ENCODE measurements at regions not wholly inside any gene's neighbourhood (a gene's known extent, or its start where the extent isn't known, plus 50 kb on each side); places are given as distances from the start of the nearest gene placed in this dataset.

- no peaks in the 10 kb centered on the region for H3K27me3 ChIP-seq (ENCODE audit: control insufficient read depth, insufficient read depth, low read length)
Measured at GRCh38 chr10:35972275-35972674, 330.2 kb upstream of the FZD8 start.

GRCh38 chr10:35971397-35971796, 329.3 kb upstream of the FZD8 start:
- no peaks in the 10 kb centered on the region for H3K4me1 ChIP-seq (ENCODE audit: control insufficient read depth, extremely low read depth, insufficient read depth, low read length)

More at GRCh38 chr10:35972275-35972674, 330.2 kb upstream of the FZD8 start:
- Histone ChIP-seq H3K4me3 (replicated peaks in 1 of 4; ENCODE audit: control extremely low read depth in 1 of 4, insufficient read depth in 1 of 4, low read depth in 3 of 4, low read length in 4 of 4) (no peak overlapping the region), H2AFZ (ENCODE audit: low read length) (no peak overlapping the region), H3K9ac (ENCODE audit: insufficient read depth, low read length) (no peak overlapping the region), H3K4me2 (ENCODE audit: extremely low read depth, insufficient read depth, low read length) (no peak overlapping the region), H3K4me1 (ENCODE audit: control insufficient read depth, extremely low read depth, insufficient read depth, low read length) (no peaks in the 10 kb centered on the region), H3K9me3 (ENCODE audit: control insufficient read depth, insufficient read depth, low read depth, low read length) (no peaks in the 10 kb centered on the region), H3K36me3 (ENCODE audit: control insufficient read depth, insufficient read depth, low read length) (no peaks in the 10 kb centered on the region), H3K79me2 (ENCODE audit: control insufficient read depth, insufficient read depth, low read length) (no peaks in the 10 kb centered on the region), H4K20me1 (ENCODE audit: control insufficient read depth, extremely low read depth, insufficient read depth, low read length) (no peaks in the 10 kb centered on the region), H3K27ac (ENCODE audit: insufficient read depth, low read length) (no peak overlapping the region)
- DNase-seq (ENCODE audit: low read depth in 2 of 2), result no peak
- no peak for TF ChIP-seq EZH2 (IDR thresholded peaks at IDR 0.05; ENCODE audit: low read length, missing control alignments)
- no peak for TF ChIP-seq CTCF (conservative IDR thresholded peaks at IDR 0.05 in 1 of 2, IDR thresholded peaks at IDR 0.05 in 1 of 2; ENCODE audit: low read depth in 1 of 2, low read length in 2 of 2)

DNA sequence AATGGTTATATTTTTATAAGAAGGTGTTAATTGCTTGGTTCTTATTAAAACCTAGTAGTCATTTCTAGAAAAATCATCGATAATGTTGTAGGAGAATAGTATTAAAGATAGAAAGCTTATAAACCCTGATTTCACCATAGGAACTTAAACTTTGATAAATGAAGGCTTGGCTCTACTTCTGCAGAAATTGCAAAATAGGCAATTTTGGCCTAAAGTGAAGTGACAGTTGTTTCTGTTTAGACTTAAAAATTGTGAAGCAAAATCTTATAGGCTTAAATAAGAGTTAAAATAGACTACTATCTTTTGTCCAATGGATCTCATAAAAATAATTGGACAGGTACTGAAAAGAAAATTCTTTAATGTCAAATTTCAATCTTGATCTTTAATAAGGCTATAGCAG, 321.6 kb upstream of the FZD8 start:
- H3K79me2 ChIP-seq (ENCODE audit: control insufficient read depth, insufficient read depth, low read length), result no peaks in the 10 kb centered on the region
- no peak overlapping the region for H2AFZ ChIP-seq (ENCODE audit: low read length)
- no peak overlapping the region for H3K9ac ChIP-seq (ENCODE audit: insufficient read depth, low read length)
- no peaks in the 10 kb centered on the region for H3K9me3 ChIP-seq (ENCODE audit: control insufficient read depth, insufficient read depth, low read depth, low read length)
- no peak overlapping the region for H3K27ac ChIP-seq (ENCODE audit: insufficient read depth, low read length)
- H3K27me3 ChIP-seq (ENCODE audit: control insufficient read depth, insufficient read depth, low read length), result no peaks in the 10 kb centered on the region
- no peaks in the 10 kb centered on the region for H3K36me3 ChIP-seq (ENCODE audit: control insufficient read depth, insufficient read depth, low read length)
- H3K4me2 ChIP-seq (ENCODE audit: extremely low read depth, insufficient read depth, low read length), result no peak overlapping the region
- no peak for DNase-seq (ENCODE audit: low read depth in 2 of 2)
- TF ChIP-seq EZH2 (IDR thresholded peaks at IDR 0.05; ENCODE audit: low read length, missing control alignments) (no peak), CTCF (conservative IDR thresholded peaks at IDR 0.05 in 1 of 2, IDR thresholded peaks at IDR 0.05 in 1 of 2; ENCODE audit: low read depth in 1 of 2, low read length in 2 of 2) (no peak)
- H4K20me1 ChIP-seq (ENCODE audit: control insufficient read depth, extremely low read depth, insufficient read depth, low read length), result no peaks in the 10 kb centered on the region
- no peak overlapping the region for H3K4me3 ChIP-seq (replicated peaks in 1 of 4; ENCODE audit: control extremely low read depth in 1 of 4, insufficient read depth in 1 of 4, low read depth in 3 of 4, low read length in 4 of 4)
- no peaks in the 10 kb centered on the region for H3K4me1 ChIP-seq (ENCODE audit: control insufficient read depth, extremely low read depth, insufficient read depth, low read length)

More at GRCh38 chr10:35971397-35971796, 329.3 kb upstream of the FZD8 start:
- Histone ChIP-seq H3K9ac (ENCODE audit: insufficient read depth, low read length) (no peak overlapping the region), H2AFZ (ENCODE audit: low read length) (no peak overlapping the region), H3K4me2 (ENCODE audit: extremely low read depth, insufficient read depth, low read length) (no peak overlapping the region), H3K27me3 (ENCODE audit: control insufficient read depth, insufficient read depth, low read length) (no peaks in the 10 kb centered on the region), H3K27ac (ENCODE audit: insufficient read depth, low read length) (no peak overlapping the region), H3K36me3 (ENCODE audit: control insufficient read depth, insufficient read depth, low read length) (no peaks in the 10 kb centered on the region), H3K4me3 (replicated peaks in 1 of 4; ENCODE audit: control extremely low read depth in 1 of 4, insufficient read depth in 1 of 4, low read depth in 3 of 4, low read length in 4 of 4) (no peak overlapping the region), H3K9me3 (ENCODE audit: control insufficient read depth, insufficient read depth, low read depth, low read length) (no peaks in the 10 kb centered on the region), H3K79me2 (ENCODE audit: control insufficient read depth, insufficient read depth, low read length) (no peaks in the 10 kb centered on the region), H4K20me1 (ENCODE audit: control insufficient read depth, extremely low read depth, insufficient read depth, low read length) (no peaks in the 10 kb centered on the region)
- DNase-seq (ENCODE audit: low read depth in 2 of 2), result no peak
- no peak for TF ChIP-seq CTCF (conservative IDR thresholded peaks at IDR 0.05 in 1 of 2, IDR thresholded peaks at IDR 0.05 in 1 of 2; ENCODE audit: low read depth in 1 of 2, low read length in 2 of 2)
- TF ChIP-seq EZH2 (IDR thresholded peaks at IDR 0.05; ENCODE audit: low read length, missing control alignments), result no peak

All from fibroblast of lung (primary cell).